WI38 (cell line): ENCODE measurements at regions not wholly inside any gene's neighbourhood (a gene's known extent, or its start where the extent isn't known, plus 50 kb on each side); places are given as distances from the start of the nearest gene placed in this dataset.
"Not testable (repeated sequence)": the region's sequence is repeated elsewhere in the genome, so short reads cannot be mapped to it uniquely, and the experiment has no call there.

Experiments used
- H3K4me3 ChIP-seq: 2 replicates; pipeline ENCODE4 v1.5.1; 2011; ENCODE audit warnings: low read depth, mild to moderate bottlenecking, control low read depth, low read length
- TF ChIP-seq, protein P1 (sequence below): IDR thresholded peaks from 2 replicates; pipeline ENCODE4 v1.5.1; 2012; ENCODE audit warnings: low read depth, mild to moderate bottlenecking, control low read depth, low read length

DNA sequence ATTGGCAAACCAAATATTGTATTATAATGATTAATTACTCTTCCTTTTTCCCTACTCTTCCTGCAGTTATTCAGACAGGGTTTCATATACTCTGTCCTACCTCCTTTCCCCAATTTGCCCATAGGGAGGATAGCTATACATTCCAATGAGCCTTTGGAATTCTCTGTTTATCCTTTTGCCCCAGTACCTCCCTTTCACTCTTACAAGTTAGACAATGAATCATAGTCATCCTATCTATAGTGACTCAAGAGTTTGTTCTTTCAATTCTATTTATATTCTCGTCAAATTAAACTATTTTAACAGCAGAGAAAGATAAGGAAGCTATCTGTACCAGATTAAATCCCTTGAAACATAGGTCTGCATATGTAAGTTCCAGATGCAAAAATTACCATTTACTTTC lies 437.5 kb downstream of the NR4A2 start:
- H3K4me3 ChIP-seq, result no peak overlapping the region
- TF ChIP-seq, protein P1, sequence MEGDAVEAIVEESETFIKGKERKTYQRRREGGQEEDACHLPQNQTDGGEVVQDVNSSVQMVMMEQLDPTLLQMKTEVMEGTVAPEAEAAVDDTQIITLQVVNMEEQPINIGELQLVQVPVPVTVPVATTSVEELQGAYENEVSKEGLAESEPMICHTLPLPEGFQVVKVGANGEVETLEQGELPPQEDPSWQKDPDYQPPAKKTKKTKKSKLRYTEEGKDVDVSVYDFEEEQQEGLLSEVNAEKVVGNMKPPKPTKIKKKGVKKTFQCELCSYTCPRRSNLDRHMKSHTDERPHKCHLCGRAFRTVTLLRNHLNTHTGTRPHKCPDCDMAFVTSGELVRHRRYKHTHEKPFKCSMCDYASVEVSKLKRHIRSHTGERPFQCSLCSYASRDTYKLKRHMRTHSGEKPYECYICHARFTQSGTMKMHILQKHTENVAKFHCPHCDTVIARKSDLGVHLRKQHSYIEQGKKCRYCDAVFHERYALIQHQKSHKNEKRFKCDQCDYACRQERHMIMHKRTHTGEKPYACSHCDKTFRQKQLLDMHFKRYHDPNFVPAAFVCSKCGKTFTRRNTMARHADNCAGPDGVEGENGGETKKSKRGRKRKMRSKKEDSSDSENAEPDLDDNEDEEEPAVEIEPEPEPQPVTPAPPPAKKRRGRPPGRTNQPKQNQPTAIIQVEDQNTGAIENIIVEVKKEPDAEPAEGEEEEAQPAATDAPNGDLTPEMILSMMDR, result no peak

DNA sequence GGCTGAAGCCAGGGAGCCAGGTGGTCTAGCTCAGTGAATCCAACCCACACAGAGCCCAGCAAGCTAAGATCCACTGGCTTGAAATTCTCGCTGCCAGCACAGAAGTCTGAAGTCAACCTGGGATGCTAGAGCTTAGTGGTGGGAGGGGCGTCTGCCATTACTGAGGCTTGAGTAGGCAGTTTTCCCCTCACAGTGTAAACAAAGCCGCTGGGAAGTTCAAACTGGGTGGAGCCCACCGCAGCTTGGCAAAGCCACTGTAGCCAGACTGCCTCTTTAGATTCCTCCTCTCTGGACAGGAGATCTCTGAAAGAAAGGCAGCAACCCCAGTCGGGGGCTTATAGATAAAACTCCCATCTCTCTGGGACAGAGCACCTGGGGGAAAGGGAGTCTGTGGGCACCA lies 452.1 kb downstream of the NR4A2 start:
- not testable (repeated sequence) for H3K4me3 ChIP-seq

- H3K4me3 ChIP-seq, result not testable (repeated sequence)
Observed at GRCh38 chr2:155879900-155880299, 452.6 kb downstream of the NR4A2 start.

DNA sequence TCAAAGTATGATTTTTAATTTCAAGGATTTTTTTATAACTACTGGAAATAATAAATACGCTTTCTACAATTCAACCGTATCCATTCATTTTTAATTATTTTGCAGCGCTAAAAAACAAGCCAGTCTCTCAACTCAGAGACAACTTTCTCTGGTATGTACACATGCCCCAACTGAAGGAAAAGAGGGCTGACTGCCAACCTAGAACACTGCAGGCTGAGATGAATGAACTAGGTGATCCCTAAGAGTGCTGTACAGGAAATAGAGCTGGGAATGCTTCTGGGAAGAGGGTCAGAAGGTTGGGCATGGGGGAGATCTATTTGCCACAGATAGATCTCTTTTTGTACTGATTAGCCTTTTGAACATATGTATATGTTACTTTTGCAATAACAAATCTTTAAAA lies 460.1 kb downstream of the NR4A2 start:
- no peak overlapping the region for H3K4me3 ChIP-seq
- TF ChIP-seq, protein P1, result no peak

- H3K4me3 ChIP-seq, result no peak overlapping the region
- TF ChIP-seq, protein P1, result no peak
Observed at GRCh38 chr2:155871940-155872339, 460.6 kb downstream of the NR4A2 start.

GRCh38 chr2:155867564-155867963 lies 465.0 kb downstream of the NR4A2 start:
- TF ChIP-seq, protein P1, result no peak

GRCh38 chr2:155866477-155866876 lies 466.0 kb downstream of the NR4A2 start:
- TF ChIP-seq, protein P1, result no peak
- H3K4me3 ChIP-seq, result no peak overlapping the region

More at GRCh38 chr2:155867564-155867963, 465.0 kb downstream of the NR4A2 start:
- no peak overlapping the region for H3K4me3 ChIP-seq

- TF ChIP-seq, protein P1, result no peak
- H3K4me3 ChIP-seq, result no peak overlapping the region
Observed at GRCh38 chr2:155852156-155852555, 480.4 kb downstream of the NR4A2 start.
